ENCODE measurements at regions not wholly inside any gene's neighbourhood (a gene's known extent, or its start where the extent isn't known, plus 50 kb on each side); places are given as distances from the start of the nearest gene placed in this dataset.

DNA sequence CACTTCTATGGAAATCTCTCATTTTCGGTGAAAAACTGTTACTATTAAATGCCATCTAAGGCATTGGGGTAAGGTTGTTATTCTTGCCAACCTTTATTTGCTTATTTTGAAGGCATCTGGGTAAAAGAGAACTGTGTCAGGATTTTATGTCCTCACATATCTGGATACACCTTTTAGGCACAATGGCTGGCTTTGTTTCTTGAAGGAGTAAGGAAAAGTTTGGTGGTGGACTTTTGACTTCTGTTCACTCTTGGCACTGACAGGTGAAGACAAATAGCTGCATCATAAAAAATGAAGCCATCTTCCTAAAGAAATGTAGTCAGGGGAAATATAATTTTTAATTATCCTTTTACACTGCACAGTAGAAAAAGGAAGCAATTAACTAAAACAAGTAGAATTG is 310.0 kb downstream of the CNTN3 start:
- 0% methylated on average over 1 of the region's 1 CpG for WGBS (ENCODE audit: missing lambda C conversion rate)
- Histone ChIP-seq H3K9me3 (no peaks in the 10 kb centered on the region), H3K4me3 (no peak overlapping the region), H3K4me1 (no peaks in the 10 kb centered on the region), H3K4me2 (no peak overlapping the region), H3K27ac (no peak overlapping the region)
- ChIA-PET POLR2A (no interaction called here), CTCF (no interaction called here)
- DNase-seq (ENCODE audit: low read depth in 1 of 2, low spot score in 1 of 2) = no peak
- TF ChIP-seq, protein P1, sequence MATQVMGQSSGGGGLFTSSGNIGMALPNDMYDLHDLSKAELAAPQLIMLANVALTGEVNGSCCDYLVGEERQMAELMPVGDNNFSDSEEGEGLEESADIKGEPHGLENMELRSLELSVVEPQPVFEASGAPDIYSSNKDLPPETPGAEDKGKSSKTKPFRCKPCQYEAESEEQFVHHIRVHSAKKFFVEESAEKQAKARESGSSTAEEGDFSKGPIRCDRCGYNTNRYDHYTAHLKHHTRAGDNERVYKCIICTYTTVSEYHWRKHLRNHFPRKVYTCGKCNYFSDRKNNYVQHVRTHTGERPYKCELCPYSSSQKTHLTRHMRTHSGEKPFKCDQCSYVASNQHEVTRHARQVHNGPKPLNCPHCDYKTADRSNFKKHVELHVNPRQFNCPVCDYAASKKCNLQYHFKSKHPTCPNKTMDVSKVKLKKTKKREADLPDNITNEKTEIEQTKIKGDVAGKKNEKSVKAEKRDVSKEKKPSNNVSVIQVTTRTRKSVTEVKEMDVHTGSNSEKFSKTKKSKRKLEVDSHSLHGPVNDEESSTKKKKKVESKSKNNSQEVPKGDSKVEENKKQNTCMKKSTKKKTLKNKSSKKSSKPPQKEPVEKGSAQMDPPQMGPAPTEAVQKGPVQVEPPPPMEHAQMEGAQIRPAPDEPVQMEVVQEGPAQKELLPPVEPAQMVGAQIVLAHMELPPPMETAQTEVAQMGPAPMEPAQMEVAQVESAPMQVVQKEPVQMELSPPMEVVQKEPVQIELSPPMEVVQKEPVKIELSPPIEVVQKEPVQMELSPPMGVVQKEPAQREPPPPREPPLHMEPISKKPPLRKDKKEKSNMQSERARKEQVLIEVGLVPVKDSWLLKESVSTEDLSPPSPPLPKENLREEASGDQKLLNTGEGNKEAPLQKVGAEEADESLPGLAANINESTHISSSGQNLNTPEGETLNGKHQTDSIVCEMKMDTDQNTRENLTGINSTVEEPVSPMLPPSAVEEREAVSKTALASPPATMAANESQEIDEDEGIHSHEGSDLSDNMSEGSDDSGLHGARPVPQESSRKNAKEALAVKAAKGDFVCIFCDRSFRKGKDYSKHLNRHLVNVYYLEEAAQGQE (IDR thresholded peaks at IDR 0.05) = no peak
- TF ChIP-seq EP300 (IDR thresholded peaks at IDR 0.05) = no peak
- TF ChIP-seq MAFK (IDR thresholded peaks at IDR 0.05; ENCODE audit: partially characterized antibody) = no peak
- TF ChIP-seq FOSB (CRISPR knock-in tag; IDR thresholded peaks at IDR 0.05) = no peak
- no peak for TF ChIP-seq ESRRA (IDR thresholded peaks at IDR 0.05; ENCODE audit: borderline replicate concordance, low read length)
- no peak for TF ChIP-seq KDM1A (IDR thresholded peaks at IDR 0.05; ENCODE audit: low read depth)
- no peak for TF ChIP-seq SREBF2 (IDR thresholded peaks at IDR 0.05)
- TF ChIP-seq, protein P2, sequence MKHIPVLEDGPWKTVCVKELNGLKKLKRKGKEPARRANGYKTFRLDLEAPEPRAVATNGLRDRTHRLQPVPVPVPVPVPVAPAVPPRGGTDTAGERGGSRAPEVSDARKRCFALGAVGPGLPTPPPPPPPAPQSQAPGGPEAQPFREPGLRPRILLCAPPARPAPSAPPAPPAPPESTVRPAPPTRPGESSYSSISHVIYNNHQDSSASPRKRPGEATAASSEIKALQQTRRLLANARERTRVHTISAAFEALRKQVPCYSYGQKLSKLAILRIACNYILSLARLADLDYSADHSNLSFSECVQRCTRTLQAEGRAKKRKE (CRISPR knock-in tag; IDR thresholded peaks at IDR 0.05; ENCODE audit: low read depth) = no peak
- TF ChIP-seq, protein P3, sequence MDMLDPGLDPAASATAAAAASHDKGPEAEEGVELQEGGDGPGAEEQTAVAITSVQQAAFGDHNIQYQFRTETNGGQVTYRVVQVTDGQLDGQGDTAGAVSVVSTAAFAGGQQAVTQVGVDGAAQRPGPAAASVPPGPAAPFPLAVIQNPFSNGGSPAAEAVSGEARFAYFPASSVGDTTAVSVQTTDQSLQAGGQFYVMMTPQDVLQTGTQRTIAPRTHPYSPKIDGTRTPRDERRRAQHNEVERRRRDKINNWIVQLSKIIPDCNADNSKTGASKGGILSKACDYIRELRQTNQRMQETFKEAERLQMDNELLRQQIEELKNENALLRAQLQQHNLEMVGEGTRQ (IDR thresholded peaks at IDR 0.05) = no peak
- TF ChIP-seq HOXA7 (CRISPR knock-in tag; IDR thresholded peaks at IDR 0.05) = no peak
- no peak for TF ChIP-seq ZC3H11A (IDR thresholded peaks at IDR 0.05)
- TF ChIP-seq GATA3 (IDR thresholded peaks at IDR 0.05; ENCODE audit: borderline replicate concordance) = no peak
- no peak for TF ChIP-seq PHF8 (IDR thresholded peaks at IDR 0.05; ENCODE audit: borderline replicate concordance, low read depth)
- TF ChIP-seq NR3C1 (IDR thresholded peaks at IDR 0.05) = no peak
- TF ChIP-seq RCOR1 (IDR thresholded peaks at IDR 0.05; ENCODE audit: low read depth, low read length) = no peak
- TF ChIP-seq, protein P4, sequence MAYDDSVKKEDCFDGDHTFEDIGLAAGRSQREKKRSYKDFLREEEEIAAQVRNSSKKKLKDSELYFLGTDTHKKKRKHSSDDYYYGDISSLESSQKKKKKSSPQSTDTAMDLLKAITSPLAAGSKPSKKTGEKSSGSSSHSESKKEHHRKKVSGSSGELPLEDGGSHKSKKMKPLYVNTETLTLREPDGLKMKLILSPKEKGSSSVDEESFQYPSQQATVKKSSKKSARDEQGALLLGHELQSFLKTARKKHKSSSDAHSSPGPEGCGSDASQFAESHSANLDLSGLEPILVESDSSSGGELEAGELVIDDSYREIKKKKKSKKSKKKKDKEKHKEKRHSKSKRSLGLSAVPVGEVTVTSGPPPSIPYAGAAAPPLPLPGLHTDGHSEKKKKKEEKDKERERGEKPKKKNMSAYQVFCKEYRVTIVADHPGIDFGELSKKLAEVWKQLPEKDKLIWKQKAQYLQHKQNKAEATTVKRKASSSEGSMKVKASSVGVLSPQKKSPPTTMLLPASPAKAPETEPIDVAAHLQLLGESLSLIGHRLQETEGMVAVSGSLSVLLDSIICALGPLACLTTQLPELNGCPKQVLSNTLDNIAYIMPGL (CRISPR knock-in tag; IDR thresholded peaks at IDR 0.05; ENCODE audit: borderline replicate concordance) = no peak
- TF ChIP-seq FOSL2 (IDR thresholded peaks at IDR 0.05) = no peak
- TF ChIP-seq FOSL2 (CRISPR knock-in tag; IDR thresholded peaks at IDR 0.05) = no peak
- no peak for TF ChIP-seq CHD2 (IDR thresholded peaks at IDR 0.05; ENCODE audit: low read length, partially characterized antibody)
- no peak for TF ChIP-seq MAZ (IDR thresholded peaks at IDR 0.05; ENCODE audit: borderline replicate concordance, low read depth, low read length)
- TF ChIP-seq, protein P5, sequence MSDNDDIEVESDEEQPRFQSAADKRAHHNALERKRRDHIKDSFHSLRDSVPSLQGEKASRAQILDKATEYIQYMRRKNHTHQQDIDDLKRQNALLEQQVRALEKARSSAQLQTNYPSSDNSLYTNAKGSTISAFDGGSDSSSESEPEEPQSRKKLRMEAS (IDR thresholded peaks at IDR 0.05) = no peak
- no peak for FAIRE-seq
- ATAC-seq = no peak

DNA sequence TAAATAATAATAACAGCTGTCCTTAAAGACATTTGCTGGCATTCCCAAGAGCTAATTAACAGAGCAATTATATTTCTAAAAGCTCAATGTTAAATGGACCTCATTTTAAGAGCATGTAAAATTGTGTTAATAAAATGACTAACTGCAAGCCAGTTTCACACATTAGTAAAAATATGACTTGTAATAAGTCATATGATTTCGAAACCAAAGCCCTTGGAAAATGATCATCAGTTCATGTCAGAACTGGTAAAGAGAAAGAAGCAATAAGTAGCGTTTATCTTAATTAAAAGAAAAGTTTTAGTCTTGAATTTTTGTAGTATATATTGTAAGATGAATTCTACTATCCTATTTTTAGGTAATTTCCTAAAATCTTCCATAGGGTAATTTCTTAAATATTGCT is 310.7 kb downstream of the CNTN3 start:
- Histone ChIP-seq H3K9me3 (no peaks in the 10 kb centered on the region), H3K4me1 (no peaks in the 10 kb centered on the region), H3K4me3 (no peak overlapping the region), H3K27ac (no peak overlapping the region), H3K4me2 (no peak overlapping the region)
- TF ChIP-seq RAD21 (conservative IDR thresholded peaks at IDR 0.05 in 1 of 2, IDR thresholded peaks at IDR 0.05 in 1 of 2) (no peak), GATA3 (IDR thresholded peaks at IDR 0.05; ENCODE audit: borderline replicate concordance) (no peak), ZFP36 (IDR thresholded peaks at IDR 0.05; ENCODE audit: borderline replicate concordance, partially characterized antibody) (no peak)
- TF ChIP-seq, protein P1 (IDR thresholded peaks at IDR 0.05) = no peak
- TF ChIP-seq, protein P6, sequence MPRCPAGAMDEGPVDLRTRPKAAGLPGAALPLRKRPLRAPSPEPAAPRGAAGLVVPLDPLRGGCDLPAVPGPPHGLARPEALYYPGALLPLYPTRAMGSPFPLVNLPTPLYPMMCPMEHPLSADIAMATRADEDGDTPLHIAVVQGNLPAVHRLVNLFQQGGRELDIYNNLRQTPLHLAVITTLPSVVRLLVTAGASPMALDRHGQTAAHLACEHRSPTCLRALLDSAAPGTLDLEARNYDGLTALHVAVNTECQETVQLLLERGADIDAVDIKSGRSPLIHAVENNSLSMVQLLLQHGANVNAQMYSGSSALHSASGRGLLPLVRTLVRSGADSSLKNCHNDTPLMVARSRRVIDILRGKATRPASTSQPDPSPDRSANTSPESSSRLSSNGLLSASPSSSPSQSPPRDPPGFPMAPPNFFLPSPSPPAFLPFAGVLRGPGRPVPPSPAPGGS (IDR thresholded peaks at IDR 0.05) = no peak
- CTCF ChIA-PET = no interaction called here
- 2% methylated on average over 2 of the region's 2 CpGs for WGBS (ENCODE audit: missing lambda C conversion rate)
- ATAC-seq (no peak), DNase-seq (ENCODE audit: low read depth in 1 of 2, low spot score in 1 of 2) (no peak), FAIRE-seq (no peak)
- POLR2A ChIA-PET = no interaction called here
